ENCODE measurements at regions not wholly inside any gene's neighbourhood (a gene's known extent, or its start where the extent isn't known, plus 50 kb on each side); places are given as distances from the start of the nearest gene placed in this dataset.

DNA sequence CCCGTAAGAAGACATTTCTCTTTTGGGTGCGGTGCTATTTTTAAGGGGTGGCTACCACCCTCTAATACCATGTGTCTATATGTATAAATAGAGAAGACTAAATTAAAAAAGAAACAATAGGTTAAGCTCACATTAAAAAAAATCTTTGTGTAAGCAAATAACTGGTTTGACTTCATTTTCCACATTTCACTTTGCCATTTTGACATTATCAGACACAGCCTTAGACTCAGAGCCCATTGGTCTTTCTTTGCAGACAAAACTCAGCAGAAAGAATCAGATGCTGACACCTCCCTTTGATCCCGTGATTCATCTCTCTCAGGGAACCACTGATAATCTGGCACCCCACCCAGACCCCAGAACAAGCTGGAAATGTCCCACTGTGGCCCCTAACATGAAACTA, 74.5 kb downstream of the EMX2 start:
- H3K27ac ChIP-seq (ENCODE audit: low read depth in 2 of 2, low read length in 1 of 2): no peak overlapping the region
- ChIA-PET CTCF (interaction anchor here (0.5 kb wide), 1 partner anchor 114 kb away, joined by 3 read pairs; no protein-coding TSS in a partner anchor), POLR2A (no interaction called here)
- no peaks in the 10 kb centered on the region for H3K9me3 ChIP-seq
- TF ChIP-seq RXRA (IDR thresholded peaks at IDR 0.05; ENCODE audit: borderline replicate concordance, low read depth) (no peak), REST (IDR thresholded peaks at IDR 0.05; ENCODE audit: low read depth, low read length) (no peak), GABPA (IDR thresholded peaks at IDR 0.05; ENCODE audit: low read depth) (no peak), IRF3 (IDR thresholded peaks at IDR 0.05; ENCODE audit: low read depth, low read length) (no peak), FOXM1 (IDR thresholded peaks at IDR 0.05; ENCODE audit: low read depth) (no peak), MXI1 (IDR thresholded peaks at IDR 0.05; ENCODE audit: low read depth, low read length) (no peak), RCOR1 (IDR thresholded peaks at IDR 0.05; ENCODE audit: low read length) (no peak), MEF2A (IDR thresholded peaks at IDR 0.05; ENCODE audit: borderline replicate concordance, low read depth) (no peak), JUND (IDR thresholded peaks at IDR 0.05) (no peak), RFX5 (IDR thresholded peaks at IDR 0.05; ENCODE audit: low read length) (no peak), EZH2phosphoT487 (IDR thresholded peaks at IDR 0.05; ENCODE audit: borderline replicate concordance, low read depth) (no peak), ELF1 (IDR thresholded peaks at IDR 0.05) (no peak), GATA2 (CRISPR knock-in tag; IDR thresholded peaks at IDR 0.05) (no peak), TCF12 (IDR thresholded peaks at IDR 0.05) (no peak), CHD2 (IDR thresholded peaks at IDR 0.05; ENCODE audit: low read length, partially characterized antibody) (no peak), NFIC (IDR thresholded peaks at IDR 0.05; ENCODE audit: borderline replicate concordance) (no peak), MAX (IDR thresholded peaks at IDR 0.05; ENCODE audit: low read depth) (no peak)
- TF ChIP-seq, protein P1, sequence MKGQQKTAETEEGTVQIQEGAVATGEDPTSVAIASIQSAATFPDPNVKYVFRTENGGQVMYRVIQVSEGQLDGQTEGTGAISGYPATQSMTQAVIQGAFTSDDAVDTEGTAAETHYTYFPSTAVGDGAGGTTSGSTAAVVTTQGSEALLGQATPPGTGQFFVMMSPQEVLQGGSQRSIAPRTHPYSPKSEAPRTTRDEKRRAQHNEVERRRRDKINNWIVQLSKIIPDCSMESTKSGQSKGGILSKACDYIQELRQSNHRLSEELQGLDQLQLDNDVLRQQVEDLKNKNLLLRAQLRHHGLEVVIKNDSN (IDR thresholded peaks at IDR 0.05; ENCODE audit: borderline replicate concordance, low read depth): no peak
- H3K9ac ChIP-seq: no peak overlapping the region
- H3K4me1 ChIP-seq (ENCODE audit: control insufficient read depth in 1 of 2, insufficient read depth in 2 of 2, low read depth in 1 of 2, low read length in 1 of 2): no peaks in the 10 kb centered on the region
- 28% methylated on average over 3 of the region's 3 CpGs for WGBS (ENCODE audit: low lambda C conversion rate)
- no peaks in the 10 kb centered on the region for H3K27me3 ChIP-seq (ENCODE audit: insufficient read depth)
- H3K36me3 ChIP-seq (replicated peaks in 1 of 2; ENCODE audit: control insufficient read depth in 1 of 2, insufficient read depth in 2 of 2, low read length in 1 of 2): no peaks in the 10 kb centered on the region
- no peaks in the 10 kb centered on the region for H3K9me2 ChIP-seq
- H2AFZ ChIP-seq (ENCODE audit: low read depth): no peak overlapping the region
- no peaks in the 10 kb centered on the region for H3F3A ChIP-seq (replicated peaks; ENCODE audit: insufficient read depth)
- DNase-seq: no peak
- H3K4me2 ChIP-seq: no peak overlapping the region
- no peak overlapping the region for H3K4me3 ChIP-seq (ENCODE audit: low read depth in 2 of 2, low read length in 1 of 2)
- no peaks in the 10 kb centered on the region for H4K20me1 ChIP-seq (ENCODE audit: insufficient read depth)
- no peaks in the 10 kb centered on the region for H3K79me2 ChIP-seq (ENCODE audit: insufficient read depth)

All from SK-N-SH (cell line).